ENCODE measurements at regions not wholly inside any gene's neighbourhood (a gene's known extent, or its start where the extent isn't known, plus 50 kb on each side); places are given as distances from the start of the nearest gene placed in this dataset.
"Not testable (repeated sequence)": the region's sequence is repeated elsewhere in the genome, so short reads cannot be mapped to it uniquely, and the experiment has no call there.

DNA sequence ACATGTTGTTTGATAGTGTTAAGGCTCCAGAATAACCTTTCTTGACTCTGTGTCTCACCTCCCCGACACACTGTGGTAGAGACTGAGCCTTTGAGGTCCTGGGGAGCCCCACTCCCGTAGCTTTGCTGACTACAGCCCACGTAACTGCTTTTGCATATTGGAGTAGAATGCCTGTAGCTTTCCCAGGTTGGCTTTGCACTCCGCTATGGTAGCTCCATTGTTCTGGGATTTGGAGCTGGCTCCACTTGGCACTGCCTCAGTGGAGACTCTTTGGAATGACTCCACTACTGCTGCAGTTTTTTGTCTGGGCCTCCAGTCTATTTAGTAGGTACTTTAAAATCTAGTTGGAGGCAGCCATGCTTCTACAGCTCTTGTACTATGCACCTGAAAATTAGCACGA lies 56.2 kb upstream of the ANXA1 start:
- DNase-seq = no peak

DNA sequence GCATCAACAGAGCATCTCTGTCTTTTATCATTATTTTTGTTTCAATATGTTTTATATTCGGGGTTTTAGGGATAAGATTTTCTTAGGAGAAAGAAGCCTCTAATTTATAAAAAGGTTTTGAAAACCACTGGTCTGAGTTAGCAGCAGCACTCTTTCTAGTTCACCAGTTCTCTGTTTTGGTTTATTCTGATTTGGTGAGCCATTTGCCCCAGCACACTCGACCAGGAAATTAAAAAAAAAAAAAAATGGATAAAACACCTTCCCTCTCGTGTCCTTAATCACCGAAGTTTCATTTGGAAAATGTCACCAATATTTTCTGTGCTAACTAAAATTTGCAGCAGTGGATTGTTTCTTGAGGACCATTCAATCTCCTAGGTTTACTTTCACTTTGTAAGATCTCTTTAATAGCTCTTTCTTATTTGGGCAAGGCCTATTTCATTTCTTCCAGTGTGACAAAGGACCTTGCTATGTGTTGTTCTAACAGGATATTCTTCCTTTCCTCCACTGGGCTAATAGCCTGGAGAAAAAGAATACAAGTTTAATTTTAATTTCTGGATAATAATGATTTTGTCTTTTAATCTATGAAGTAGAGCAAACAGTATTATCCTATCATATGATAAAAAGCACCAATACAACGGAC lies 57.8 kb upstream of the ANXA1 start:
- DNase-seq = no peak

- DNase-seq = no peak
These were observed 58.5 kb upstream of the ANXA1 start for GRCh38 chr9:73093016-73093739.

DNA sequence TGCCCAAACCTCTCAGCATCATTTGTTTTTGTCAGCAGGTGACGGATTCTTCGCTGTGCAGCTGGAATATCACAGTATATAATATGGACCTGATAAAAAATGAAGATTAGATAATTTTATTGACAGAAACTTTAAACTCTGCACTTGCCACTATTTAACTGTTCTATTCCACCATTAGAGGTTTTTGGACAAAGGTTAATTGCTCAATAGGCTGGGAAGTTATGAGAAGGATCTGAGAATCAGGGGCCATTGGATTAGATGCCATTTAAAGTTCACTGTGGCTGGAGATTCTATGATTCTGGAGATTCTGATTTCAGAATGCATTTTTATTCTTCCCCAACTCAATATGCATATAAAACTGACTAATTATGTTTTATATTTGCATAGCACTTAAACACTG lies 59.8 kb upstream of the ANXA1 start:
- DNase-seq = no peak

DNA sequence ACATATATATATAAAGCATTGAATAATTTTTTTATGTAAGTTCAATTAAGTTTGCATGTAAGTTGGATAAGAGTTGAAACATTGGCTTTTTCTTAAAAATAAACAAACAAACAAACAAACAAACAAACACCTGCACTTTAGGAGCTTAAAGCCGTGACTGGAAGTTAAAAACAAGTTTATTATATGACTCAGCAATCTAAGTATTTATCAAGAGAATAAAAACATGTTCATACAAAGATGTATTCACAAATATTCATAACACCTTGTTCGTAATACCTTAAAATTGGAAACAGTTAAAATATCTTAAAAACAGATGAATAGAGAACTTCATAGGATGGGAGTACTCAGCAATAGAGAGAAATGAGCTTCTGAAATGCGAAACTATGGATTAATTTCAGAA lies 61.5 kb upstream of the ANXA1 start:
- DNase-seq = no peak

GRCh38 chr9:73089304-73089985 lies 62.2 kb upstream of the ANXA1 start:
- DNase-seq = no peak

GRCh38 chr9:73087876-73088275 lies 63.8 kb upstream of the ANXA1 start:
- not testable (repeated sequence) for DNase-seq

DNA sequence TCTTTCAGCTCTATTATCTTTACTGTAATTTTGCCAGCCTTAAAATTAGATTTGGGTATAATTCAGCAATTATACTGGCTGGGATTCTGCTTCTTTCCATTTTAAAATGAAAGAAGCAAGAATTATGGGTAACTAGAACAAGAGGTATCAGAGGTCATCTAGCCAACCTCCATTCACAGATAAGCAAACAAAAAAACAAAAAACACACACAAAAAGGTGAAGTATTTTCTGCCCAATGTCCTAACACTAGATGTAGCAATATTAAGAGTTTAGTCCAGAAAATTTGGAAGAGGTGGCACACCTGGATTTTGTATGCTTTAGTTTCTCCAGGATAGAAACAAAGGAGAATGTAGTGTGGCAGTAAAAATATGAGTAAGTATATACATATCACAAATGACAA lies 68.1 kb upstream of the ANXA1 start:
- DNase-seq = no peak

DNA sequence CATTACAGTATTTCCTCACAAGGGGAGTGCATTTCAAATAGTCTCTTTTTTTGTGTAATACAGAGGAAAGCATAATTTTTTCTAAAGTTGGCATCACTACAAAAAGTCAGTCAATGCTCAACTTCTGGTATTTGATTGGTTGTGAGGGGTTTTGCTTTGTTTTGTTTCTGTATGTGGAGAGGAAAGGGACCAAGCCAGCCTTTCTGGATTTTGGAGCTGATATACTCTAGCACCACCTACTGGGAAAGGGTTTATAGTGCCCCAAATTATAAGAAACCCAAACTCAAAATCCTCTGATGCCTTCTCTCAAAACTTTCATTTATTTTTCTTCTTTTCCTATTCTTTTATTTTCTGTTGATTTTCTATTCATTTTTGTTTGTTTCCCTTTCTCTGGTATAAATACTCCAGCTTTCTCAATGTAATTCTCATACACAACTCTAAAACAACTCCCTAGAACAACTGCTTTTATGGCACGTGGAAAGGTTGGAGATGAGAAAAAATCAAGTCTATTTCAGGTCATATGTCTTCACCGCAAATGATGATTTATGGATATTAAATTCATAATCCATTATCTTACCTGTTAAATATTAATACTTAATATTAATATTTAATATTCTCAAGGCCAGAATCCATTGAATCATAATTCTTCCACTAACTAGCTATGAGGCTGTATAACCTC lies 69.5 kb upstream of the ANXA1 start:
- DNase-seq = peak in 1 of 2 experiments; percentile 6

DNA sequence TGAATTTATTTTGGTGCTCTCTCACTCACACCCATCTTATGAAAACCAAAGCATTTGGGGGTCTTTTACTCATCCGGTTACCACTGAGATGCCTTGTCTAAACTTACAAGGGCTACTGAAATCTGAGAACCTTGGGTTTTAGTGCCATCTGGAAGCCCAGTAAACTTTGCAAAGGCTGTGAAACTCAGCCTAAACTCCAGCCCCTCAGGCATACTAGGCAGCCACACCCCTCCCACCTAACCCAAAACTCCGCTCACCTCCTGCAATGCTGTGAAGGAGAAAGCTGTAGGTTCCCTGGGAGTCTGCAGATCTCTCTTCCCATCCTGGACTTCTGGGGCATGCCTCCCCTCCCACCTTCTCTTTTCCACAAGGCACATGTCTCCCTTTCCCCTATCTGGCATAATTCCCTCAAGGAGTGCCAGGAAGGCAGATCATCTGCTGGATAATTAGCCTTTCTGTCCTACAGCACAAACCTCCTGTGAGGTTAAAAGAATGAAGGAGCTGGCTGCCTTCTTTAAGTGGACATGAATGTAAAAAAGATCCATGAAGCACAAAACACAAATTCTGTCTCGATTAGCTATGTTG lies 71.5 kb upstream of the ANXA1 start:
- DNase-seq = peak in 1 of 2 experiments; percentile 9

DNA sequence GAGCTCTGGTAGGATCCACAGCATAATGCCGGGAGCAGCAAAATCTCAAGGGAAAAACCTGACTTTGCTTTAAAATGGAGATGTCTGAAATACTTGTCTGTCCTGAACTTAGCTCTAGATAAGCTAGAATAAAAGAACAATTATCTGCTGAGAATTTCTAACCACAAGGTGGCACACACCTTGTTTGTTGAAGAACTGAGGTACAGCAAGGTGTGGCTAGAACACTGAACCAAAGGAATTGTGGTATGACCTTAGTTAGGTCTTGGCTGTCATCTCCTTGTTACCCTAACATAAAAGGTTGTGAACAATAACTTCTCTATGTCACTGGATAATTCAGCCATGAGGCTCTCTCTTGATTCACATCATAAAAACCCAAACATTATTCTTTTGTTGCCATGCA lies 72.3 kb upstream of the ANXA1 start:
- no peak for DNase-seq

DNA sequence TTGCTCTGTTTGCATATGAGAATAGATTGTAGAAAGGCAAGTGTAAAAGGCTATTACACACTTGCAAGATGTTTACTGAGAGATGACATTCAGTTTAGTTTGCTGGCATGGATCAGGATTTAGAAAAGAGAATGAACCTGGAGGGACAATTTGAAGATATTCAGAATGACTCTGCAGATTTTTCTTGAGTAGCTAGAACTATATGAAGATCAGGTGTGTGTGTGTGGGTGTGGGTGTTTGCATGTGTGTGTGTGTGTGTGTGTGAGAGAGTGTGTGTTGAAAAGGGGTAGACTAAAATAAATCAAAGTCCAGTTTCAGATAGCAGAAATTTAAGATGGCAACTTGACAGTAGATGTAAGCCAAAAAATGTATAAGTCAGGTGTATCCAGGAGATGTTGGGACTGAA lies 74.0 kb upstream of the ANXA1 start:
- DNase-seq = no peak

DNA sequence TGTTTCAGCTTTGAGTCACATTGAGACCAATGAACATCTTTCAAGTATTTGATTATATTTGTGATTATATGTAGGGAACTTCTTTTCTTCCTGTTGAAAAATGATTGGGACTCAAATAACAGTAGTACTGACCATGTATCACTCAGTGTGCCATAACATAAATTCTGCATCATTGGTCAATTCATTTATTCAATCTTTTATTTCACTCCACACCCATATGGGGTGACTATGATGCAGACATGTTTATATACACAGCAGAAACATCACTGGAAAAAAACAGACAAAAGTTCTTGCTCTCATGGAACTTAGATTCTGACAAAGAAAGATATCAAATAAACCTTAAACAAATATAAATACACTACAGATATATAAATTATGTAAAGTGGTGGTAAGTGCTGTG lies 74.7 kb upstream of the ANXA1 start:
- no peak for DNase-seq

DNA sequence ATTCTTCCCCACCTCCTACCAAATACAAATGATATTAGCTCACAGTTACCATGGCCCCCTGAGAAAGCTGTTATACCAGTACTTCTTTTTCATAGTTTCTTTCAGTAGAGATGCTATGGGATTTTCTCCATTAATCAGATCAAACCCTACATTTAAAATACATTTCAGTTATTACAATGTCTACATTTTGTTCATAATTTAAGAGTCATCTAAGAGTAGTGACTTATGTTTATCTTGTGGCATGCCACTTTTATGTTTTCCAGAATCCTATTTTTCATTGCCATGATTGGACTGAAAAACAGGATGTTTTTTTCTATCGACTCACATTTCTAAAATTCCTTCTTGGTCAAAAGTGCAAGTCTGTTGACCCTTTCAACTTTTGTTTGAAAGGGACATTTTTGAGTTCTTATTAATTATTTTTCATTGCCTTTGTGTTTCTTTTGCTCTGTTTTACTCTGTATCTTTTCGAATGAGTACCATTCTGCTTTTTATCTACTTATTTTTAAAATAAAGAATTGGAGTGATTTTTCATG lies 77.4 kb upstream of the ANXA1 start:
- no peak for DNase-seq

- DNase-seq = no peak
These were observed 78.1 kb upstream of the ANXA1 start for GRCh38 chr9:73073337-73074175.

GRCh38 chr9:73067074-73067473 lies 84.6 kb upstream of the ANXA1 start:
- DNase-seq = no peak

DNA sequence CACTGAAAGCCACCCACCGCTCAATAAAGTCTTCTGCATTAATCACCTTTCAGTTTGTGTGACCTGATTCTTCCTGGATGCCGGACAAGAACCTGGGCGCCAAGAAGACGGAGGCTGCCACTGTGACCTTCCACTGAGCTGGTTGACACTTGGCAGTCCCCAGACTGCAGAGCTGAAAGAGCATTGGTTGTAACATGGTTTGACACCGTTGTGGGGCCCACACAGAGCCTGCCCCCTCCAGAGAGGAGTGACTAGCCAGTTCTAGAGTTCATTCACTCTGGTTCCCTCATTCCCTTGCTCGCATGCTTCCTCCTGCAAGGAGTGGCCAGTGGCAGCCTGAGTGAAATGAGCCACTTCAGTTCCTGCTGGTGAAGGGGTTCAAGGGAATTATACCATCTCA lies 86.2 kb upstream of the ANXA1 start:
- DNase-seq = no peak

DNA sequence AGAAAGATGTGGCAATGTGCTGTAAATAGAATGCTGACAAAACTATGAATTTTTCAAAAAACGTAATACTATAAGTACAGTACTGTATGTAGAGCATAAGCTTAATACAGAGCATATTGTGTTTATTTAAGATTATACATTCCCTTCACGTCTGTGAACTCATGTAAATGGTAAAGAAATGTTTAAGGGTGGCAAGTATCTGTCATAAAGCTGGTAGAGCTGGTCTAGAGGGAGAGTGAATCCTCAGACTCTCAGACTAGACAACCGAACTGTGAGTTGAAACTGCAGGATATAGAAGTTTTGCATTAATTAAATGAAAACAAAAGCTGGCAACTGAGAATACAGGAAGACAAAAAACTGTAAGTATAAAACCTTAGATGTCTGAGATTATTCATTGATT lies 87.3 kb upstream of the ANXA1 start:
- DNase-seq = no peak

GRCh38 chr9:73061146-73061545 lies 90.5 kb upstream of the ANXA1 start:
- DNase-seq = no peak

DNA sequence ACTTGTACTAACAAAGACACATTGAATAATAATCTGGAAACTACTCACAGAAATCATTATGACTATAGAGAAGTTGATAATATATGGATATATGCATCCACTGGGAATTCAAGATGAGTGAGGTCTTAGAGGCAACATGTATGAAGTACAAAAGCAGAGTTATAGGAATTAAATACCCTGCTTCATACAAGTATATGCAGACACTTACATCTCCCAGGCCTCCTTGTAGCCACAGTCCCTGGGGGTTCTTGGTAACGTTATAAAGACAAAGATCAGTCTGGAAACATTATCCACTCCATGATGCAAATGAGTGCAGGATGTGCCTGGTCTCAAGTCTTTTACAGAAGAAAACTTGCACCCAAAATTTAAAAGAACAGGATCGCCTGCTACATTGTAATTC lies 92.4 kb upstream of the ANXA1 start:
- no peak for DNase-seq

- DNase-seq = no peak
These were observed 95.4 kb upstream of the ANXA1 start for GRCh38 chr9:73056245-73056644.

- DNase-seq = no peak
These were observed 97.6 kb upstream of the ANXA1 start for GRCh38 chr9:73054091-73054490.
